Right lobe of liver (tissue), 4 donors: ENCODE measurements at regions not wholly inside any gene's neighbourhood (a gene's known extent, or its start where the extent isn't known, plus 50 kb on each side); places are given as distances from the start of the nearest gene placed in this dataset.

ENCODE experiments used
- CTCF ChIP-seq, 4 donors: fragments of 200-600 bp in 3 of 4; fragments of 450-650 bp in 1 of 4; IDR thresholded peaks; one replicate each; pipeline versions ENCODE4 v1.5.1 to v1.8.0; 2016 to 2022; ENCODE audit warnings: antibody characterized with exemption in 4 of 4, mild to moderate bottlenecking in 2 of 4
- POLR2A ChIP-seq: fragments of 450-650 bp; IDR thresholded peaks from one replicate; pipeline ENCODE4 v1.6.1; 2017; ENCODE audit warnings: antibody characterized with exemption, mild to moderate bottlenecking
- donor health status: DM: no; HTN: no; CAD: no.
- donor health status: DM: no; HTN: no; CAD: no.
- donor health status: DM: no; HTN: yes; CAD: no.

GRCh38 chr20:24842918-24843715 lies 106.0 kb upstream of the CST7 start:
- TF ChIP-seq CTCF (IDR thresholded peaks at IDR 0.05) (no peak), POLR2A (no peak)
